H1 (cell line): ENCODE measurements at regions not wholly inside any gene's neighbourhood (a gene's known extent, or its start where the extent isn't known, plus 50 kb on each side); places are given as distances from the start of the nearest gene placed in this dataset.

ENCODE experiments used
- CTCF ChIA-PET: fragments of 300-600 bp; sonication (Branson Sonifier 250); formaldehyde crosslinking; loops from one replicate; lab custom pipeline; 2021; ENCODE audit not compliant: partially characterized antibody; lab: Charles Lee
- POLR2A ChIA-PET: fragments of 300-600 bp; sonication (Branson Sonifier 250); formaldehyde crosslinking; loops from one replicate; lab custom pipeline; 2021; ENCODE audit warnings: inconsistent platforms; ENCODE audit not compliant: partially characterized antibody; lab: Charles Lee
- DNase-seq, 2 experiments: peaks; one replicate each; pipeline versions ENCODE4 v3.0.0 to v3.0.0-alpha.2; 2010 to 2022; ENCODE audit warnings: low spot score in 2 of 2, low read depth in 1 of 2, mixed read lengths in 1 of 2
- FAIRE-seq: peaks from 2 replicates; lab custom pipeline; 2011; peaks lifted over from hg19 to GRCh38; lab: Jason Lieb, UNC
- H2AFZ ChIP-seq: 2 replicates; pipeline ENCODE4 v1.8.1; 2012; ENCODE audit warnings: low read length, inconsistent platforms
- H2AK5ac ChIP-seq: 2 replicates; pipeline ENCODE4 v1.6.1; 2013; ENCODE audit warnings: low read depth, low read length
- H2BK120ac ChIP-seq: replicated peaks from 2 replicates; pipeline ENCODE3; 2013; ENCODE audit warnings: low read depth, low read length, inconsistent platforms
- H2BK12ac ChIP-seq: 2 replicates; pipeline ENCODE4 v1.6.1; 2013; ENCODE audit warnings: low read depth, low read length
- H2BK15ac ChIP-seq: 2 replicates; pipeline ENCODE4 v1.6.1; 2013; ENCODE audit warnings: low read length
- H2BK20ac ChIP-seq: 2 replicates; pipeline ENCODE4 v1.6.1; 2013; ENCODE audit warnings: low read length
- H2BK5ac ChIP-seq: 2 replicates; pipeline ENCODE4 v1.6.1; 2013; ENCODE audit warnings: low read depth, low read length
- H3K14ac ChIP-seq: 2 replicates; pipeline ENCODE4 v1.6.1; 2013; ENCODE audit warnings: inconsistent platforms; ENCODE audit not compliant: insufficient read length
- H3K18ac ChIP-seq: 2 replicates; pipeline ENCODE4 v1.6.1; 2013; ENCODE audit warnings: low read length; ENCODE audit errors: extremely low read depth
- H3K23ac ChIP-seq: 2 replicates; pipeline ENCODE4 v1.6.1; 2013; ENCODE audit warnings: inconsistent platforms; ENCODE audit not compliant: insufficient read length
- H3K23me2 ChIP-seq: 2 replicates; pipeline ENCODE4 v1.6.1; 2013; ENCODE audit warnings: low read depth, low read length
- H3K27ac ChIP-seq: 2 replicates; pipeline ENCODE4 v1.6.1; 2011; ENCODE audit warnings: low read depth, low read length, inconsistent platforms
- H3K27me3 ChIP-seq, 4 experiments: replicated peaks in 1 of 4; 1 replicate in 1 of 4; 2 replicates in 3 of 4; pipeline versions ENCODE4 v1.6.1 to v1.8.1; 2011 to 2013; ENCODE audit warnings: low read length in 3 of 4, mild to moderate bottlenecking in 3 of 4, inconsistent platforms in 2 of 4, mixed read lengths in 2 of 4, moderate library complexity in 1 of 4; ENCODE audit not compliant: control insufficient read depth in 3 of 4, insufficient read depth in 3 of 4; ENCODE audit errors: extremely low read depth in 1 of 4
- H3K36me3 ChIP-seq, 4 experiments: 2 replicates each; pipeline versions ENCODE4 v1.6.1 to v1.8.1; 2011 to 2013; ENCODE audit warnings: mild to moderate bottlenecking in 4 of 4, low read length in 3 of 4, moderate library complexity in 2 of 4, control low read depth in 1 of 4, inconsistent platforms in 1 of 4; ENCODE audit not compliant: insufficient read depth in 4 of 4, control insufficient read depth in 2 of 4
- H3K4ac ChIP-seq: replicated peaks from 2 replicates; pipeline ENCODE3; 2013; ENCODE audit warnings: low read length, low read depth, mixed read lengths, inconsistent platforms; ENCODE audit not compliant: insufficient read length
- H3K4me1 ChIP-seq, 4 experiments: replicated peaks in 1 of 4; 1 replicate in 1 of 4; 2 replicates in 3 of 4; pipeline versions ENCODE4 v1.6.1 to v1.8.1; 2011 to 2013; ENCODE audit warnings: low read length in 3 of 4, inconsistent platforms in 2 of 4, mixed read lengths in 1 of 4; ENCODE audit not compliant: insufficient read depth in 4 of 4, control insufficient read depth in 3 of 4
- H3K4me2 ChIP-seq, 2 experiments: 2 replicates each; pipeline versions ENCODE4 v1.6.1 to v1.8.1; 2011 to 2013; ENCODE audit warnings: low read depth in 2 of 2, low read length in 2 of 2, control low read depth in 1 of 2, inconsistent platforms in 1 of 2, mild to moderate bottlenecking in 1 of 2; ENCODE audit not compliant: insufficient read depth in 1 of 2
- H3K4me3 ChIP-seq, 4 experiments: fragments of 200-600, 300-600 bp in 1 of 4; sonication (generic), shearing (Covaris generic), sonication (Bioruptor Twin) in 1 of 4; 2 replicates each; pipeline versions ENCODE4 v1.5.1 to v1.8.1; 2011 to 2016; ENCODE audit warnings: low read length in 4 of 4, low read depth in 3 of 4, control low read depth in 2 of 4, inconsistent platforms in 2 of 4, mild to moderate bottlenecking in 2 of 4, mixed read lengths in 1 of 4, moderate library complexity in 1 of 4; ENCODE audit not compliant: insufficient read depth in 2 of 4; ENCODE audit errors: extremely low read depth in 1 of 4
- H3K56ac ChIP-seq: replicated peaks from 2 replicates; pipeline ENCODE3; 2013; ENCODE audit warnings: low read depth, mild to moderate bottlenecking, mixed read lengths, low read length, inconsistent platforms; ENCODE audit not compliant: insufficient read length
- H3K79me1 ChIP-seq: 2 replicates; pipeline ENCODE4 v1.6.1; 2013; ENCODE audit warnings: low read depth, low read length, control low read depth
- H3K79me2 ChIP-seq, 2 experiments: 2 replicates each; pipeline versions ENCODE4 v1.6.1 to v1.8.1; 2012 to 2013; ENCODE audit warnings: low read length in 2 of 2, mild to moderate bottlenecking in 2 of 2, inconsistent platforms in 1 of 2; ENCODE audit not compliant: insufficient read depth in 2 of 2, control insufficient read depth in 1 of 2
- H3K9ac ChIP-seq, 4 experiments: replicated peaks in 1 of 4; 1 replicate in 1 of 4; 2 replicates in 3 of 4; pipeline versions ENCODE4 v1.6.1 to v1.8.1; 2011 to 2013; ENCODE audit warnings: low read depth in 3 of 4, low read length in 3 of 4, control low read depth in 2 of 4, mild to moderate bottlenecking in 2 of 4, moderate library complexity in 2 of 4, inconsistent platforms in 1 of 4; ENCODE audit errors: extremely low read depth in 1 of 4
- H3K9me3 ChIP-seq, 2 experiments: 2 replicates each; pipeline versions ENCODE4 v1.6.1 to v1.8.1; 2012 to 2013; ENCODE audit warnings: mild to moderate bottlenecking in 2 of 2, moderate library complexity in 2 of 2, control low read depth in 1 of 2, inconsistent platforms in 1 of 2, low read depth in 1 of 2, low read length in 1 of 2, mixed read lengths in 1 of 2; ENCODE audit not compliant: insufficient read depth in 2 of 2
- H4K20me1 ChIP-seq, 2 experiments: replicated peaks in 1 of 2; 2 replicates each; pipeline versions ENCODE3 to v1.8.1; 2011 to 2013; ENCODE audit warnings: inconsistent platforms in 2 of 2, low read length in 2 of 2, mild to moderate bottlenecking in 1 of 2; ENCODE audit not compliant: insufficient read depth in 2 of 2, control insufficient read depth in 1 of 2
- H4K5ac ChIP-seq: 2 replicates; pipeline ENCODE4 v1.6.1; 2013; ENCODE audit warnings: low read length, low read depth, mixed read lengths, inconsistent platforms; ENCODE audit not compliant: insufficient read length
- H4K8ac ChIP-seq: 2 replicates; pipeline ENCODE4 v1.8.0; 2013; ENCODE audit warnings: mild to moderate bottlenecking, moderate library complexity, low read length, inconsistent platforms; ENCODE audit not compliant: insufficient read depth; ENCODE audit errors: extremely low read depth
- H4K91ac ChIP-seq: replicated peaks from 2 replicates; pipeline ENCODE3; 2013; ENCODE audit warnings: low read length, mixed read lengths, inconsistent platforms; ENCODE audit not compliant: insufficient read length
- BRCA1 ChIP-seq: IDR thresholded peaks from 2 replicates; pipeline ENCODE4 v1.6.1; 2012; ENCODE audit warnings: low read depth, low read length, improper control_type of control experiment
- HDAC6 ChIP-seq: IDR thresholded peaks from one replicate; pipeline ENCODE4 v1.7.1; 2012; ENCODE audit warnings: low read depth, mild to moderate bottlenecking, inconsistent platforms, low read length, moderate library complexity
- RNF2 ChIP-seq: fragments of 200-900, 300-1000 bp; sonication (generic); IDR thresholded peaks from 2 replicates; pipeline ENCODE4 v1.7.1; 2016; ENCODE audit warnings: borderline replicate concordance, low read depth, mild to moderate bottlenecking, antibody characterized with exemption, low read length; ENCODE audit not compliant: poor library complexity, severe bottlenecking; ENCODE audit errors: missing control alignments
- SP2 ChIP-seq: IDR thresholded peaks from 2 replicates; pipeline ENCODE4 v1.6.1; 2012; ENCODE audit warnings: mild to moderate bottlenecking, low read length, inconsistent platforms
- SRF ChIP-seq: IDR thresholded peaks from 2 replicates; pipeline ENCODE4 v1.6.1; 2011; ENCODE audit warnings: mild to moderate bottlenecking, low read depth, low read length, moderate library complexity
- TAF1 ChIP-seq: IDR thresholded peaks from 2 replicates; pipeline ENCODE4 v1.6.1; 2011; ENCODE audit warnings: mild to moderate bottlenecking, low read depth, low read length
- WGBS, 2 experiments: shearing (Covaris generic) in 1 of 2; methylation state at CpG; one replicate each; pipeline versions ENCODE4 v1.1.6 to v1.1.7; 2013 to 2015; ENCODE audit warnings: low lambda C conversion rate in 2 of 2, mixed read lengths in 2 of 2, inconsistent platforms in 1 of 2, low coverage in 1 of 2, missing lambda C conversion rate in 1 of 2; ENCODE audit not compliant: insufficient replicate concordance in 2 of 2, insufficient coverage in 1 of 2, insufficient read length in 1 of 2; ENCODE audit errors: extremely low coverage in 1 of 2, missing lambda C conversion rate in 1 of 2; 5-methylcytosine and 5-hydroxymethylcytosine counted together

DNA sequence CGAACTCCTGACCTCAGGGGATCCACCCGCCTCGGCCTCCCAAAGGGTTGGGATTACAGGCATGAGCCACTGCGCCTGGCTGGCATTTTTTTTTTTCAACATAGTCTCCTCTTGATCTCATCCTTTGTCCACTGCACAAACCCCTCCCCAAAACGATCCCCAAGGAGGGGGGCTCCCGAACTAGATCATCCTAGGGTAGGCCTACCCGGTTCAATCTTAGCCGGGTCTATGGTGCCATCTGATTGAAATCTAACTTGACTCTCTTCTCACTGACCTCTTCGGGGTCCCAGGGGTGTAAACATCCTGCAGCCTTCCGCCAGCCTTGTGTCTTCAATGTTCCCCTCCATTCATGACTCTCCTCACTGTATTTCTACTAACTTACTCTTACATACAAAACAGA, 140.5 kb upstream of the CRHR1 start:
- Histone ChIP-seq H4K20me1 (peaks cover 0 to 4% of the 10 kb centered on the region in 2 experiments), H3K56ac (no peak overlapping the region), H3K23ac (no peak overlapping the region), H3K4me3 (no peak overlapping the region), H2AFZ (no peak overlapping the region), H2BK15ac (no peak overlapping the region), H2BK5ac (no peak overlapping the region), H4K8ac (no peak overlapping the region), H2BK120ac (no peak overlapping the region), H4K91ac (no peak overlapping the region), H2BK20ac (no peak overlapping the region), H2BK12ac (no peak overlapping the region), H3K4me1 (no peaks in the 10 kb centered on the region; a peak in 2 of 7 replicates), H3K4me2 (no peak overlapping the region), H3K18ac (no peak overlapping the region), H4K5ac (no peak overlapping the region), H3K79me1 (no peaks in the 10 kb centered on the region; the same call in 1 of the 2 replicates), H3K14ac (no peak overlapping the region), H3K4ac (no peak overlapping the region), H3K9ac (no peak overlapping the region), H3K27ac (no peak overlapping the region), H3K9me3 (no peaks in the 10 kb centered on the region), H3K27me3 (no peaks in the 10 kb centered on the region), H3K79me2 (no peaks in the 10 kb centered on the region), H2AK5ac (no peak overlapping the region), H3K23me2 (no peaks in the 10 kb centered on the region), H3K36me3 (peaks cover 2 to 9% (median 6%) of the 10 kb centered on the region in 4 experiments; a peak in 4 of 8 replicates)
- POLR2A ChIA-PET = interaction anchor here (0.6 to 1.9 kb wide), 3 partner anchors 12 to 251 kb away, joined by 3 to 8 read pairs (median 3); partner anchors contain the start of gene MAPT
- DNase-seq (no peak), FAIRE-seq (no peak)
- 89% methylated on average over 10 of the region's 10 CpGs; no CpG with 5 or more reads in 1 of the 2 experiments for WGBS, 2 experiments
- TF ChIP-seq HDAC6 = no peak
- TF ChIP-seq TAF1 = no peak
- no peak for TF ChIP-seq RNF2
- TF ChIP-seq SP2 = no peak
- TF ChIP-seq BRCA1 = no peak
- TF ChIP-seq SRF = no peak
- CTCF ChIA-PET = interaction anchor here (0.9 to 5.2 kb wide), 3 partner anchors 10 to 357 kb away, joined by 3 to 29 read pairs (median 3); no protein-coding TSS in a partner anchor
